Gastroesophageal sphincter (tissue), 4 donors: ENCODE measurements at regions not wholly inside any gene's neighbourhood (a gene's known extent, or its start where the extent isn't known, plus 50 kb on each side); places are given as distances from the start of the nearest gene placed in this dataset.

Experiments used
- ATAC-seq: fragments of 150-250 bp; one replicate; pipeline ENCODE4 v1.9.1; 2016; ENCODE audit warnings: mild to moderate bottlenecking, moderate library complexity
- H3K27ac ChIP-seq, 4 donors: fragments of 200-600 bp; sonication (generic) in 3 of 4; 1 replicate in 3 of 4; 2 replicates in 1 of 4; pipeline ENCODE4 v1.5.1; 2016 to 2019
- H3K27me3 ChIP-seq: fragments of 200-600 bp; sonication (generic); one replicate; pipeline ENCODE4 v1.5.1; 2019
- H3K36me3 ChIP-seq, 2 donors: fragments of 200-600 bp; sonication (generic); one replicate each; pipeline ENCODE4 v1.5.1; 2019; ENCODE audit warnings: control low read depth in 1 of 2
- H3K4me1 ChIP-seq, 3 donors: fragments of 200-600 bp; sonication (generic); 1 replicate in 2 of 3; 2 replicates in 1 of 3; pipeline ENCODE4 v1.5.1; 2016 to 2019; ENCODE audit warnings: control low read depth in 2 of 3
- H3K4me3 ChIP-seq, 2 donors: fragments of 200-600 bp; sonication (generic); one replicate each; pipeline ENCODE4 v1.5.1; 2019; ENCODE audit warnings: mild to moderate bottlenecking in 1 of 2, moderate library complexity in 1 of 2
- H3K9me3 ChIP-seq, 3 donors: fragments of 200-600 bp; sonication (generic); one replicate each; pipeline ENCODE4 v1.5.1; 2017 to 2019; ENCODE audit warnings: control low read depth in 2 of 3
- CTCF ChIP-seq, 4 experiments: fragments of 200-600 bp in 2 of 4; fragments of 450-650 bp in 2 of 4; sonication (generic) in 1 of 4; IDR thresholded peaks; one replicate each; pipeline ENCODE4 v1.5.1; 2017 to 2019; ENCODE audit warnings: antibody characterized with exemption in 4 of 4, mild to moderate bottlenecking in 2 of 4, moderate library complexity in 2 of 4
- EP300 ChIP-seq: sonication (generic); formaldehyde crosslinking; IDR thresholded peaks from one replicate; pipeline ENCODE4 v1.6.1; 2017; ENCODE audit warnings: antibody characterized with exemption, mild to moderate bottlenecking
- POLR2A ChIP-seq, 2 donors: fragments of 450-650 bp; IDR thresholded peaks; one replicate each; pipeline ENCODE4 v1.6.1; 2017; ENCODE audit warnings: antibody characterized with exemption in 2 of 2, mild to moderate bottlenecking in 2 of 2, moderate library complexity in 1 of 2
- POLR2AphosphoS5 ChIP-seq: sonication (generic); formaldehyde crosslinking; IDR thresholded peaks from one replicate; pipeline ENCODE4 v1.6.1; 2017; ENCODE audit warnings: antibody characterized with exemption
- WGBS, 2 donors: methylation state at CpG; one replicate each; pipeline ENCODE4 v1.1.5; 2018; ENCODE audit warnings: low coverage in 1 of 2; 5-methylcytosine and 5-hydroxymethylcytosine counted together

- no peaks in the 10 kb centered on the region for H3K4me1 ChIP-seq
- TF ChIP-seq EP300 (no peak), POLR2AphosphoS5 (no peak), CTCF (IDR thresholded peaks at IDR 0.05) (no peak), POLR2A (IDR thresholded peaks at IDR 0.05) (no peak)
- no peaks in the 10 kb centered on the region for H3K36me3 ChIP-seq
- no peak overlapping the region for H3K27ac ChIP-seq
- H3K27me3 ChIP-seq, result no peaks in the 10 kb centered on the region
- H3K4me3 ChIP-seq, result no peak overlapping the region
- ATAC-seq, result no peak
- no peaks in the 10 kb centered on the region for H3K9me3 ChIP-seq
- WGBS, 2 donors, result 47 to 62% methylated on average over 1 of the region's 1 CpG
Observed at GRCh38 chr16:77085981-77086380, 105.0 kb upstream of the MON1B start.

DNA sequence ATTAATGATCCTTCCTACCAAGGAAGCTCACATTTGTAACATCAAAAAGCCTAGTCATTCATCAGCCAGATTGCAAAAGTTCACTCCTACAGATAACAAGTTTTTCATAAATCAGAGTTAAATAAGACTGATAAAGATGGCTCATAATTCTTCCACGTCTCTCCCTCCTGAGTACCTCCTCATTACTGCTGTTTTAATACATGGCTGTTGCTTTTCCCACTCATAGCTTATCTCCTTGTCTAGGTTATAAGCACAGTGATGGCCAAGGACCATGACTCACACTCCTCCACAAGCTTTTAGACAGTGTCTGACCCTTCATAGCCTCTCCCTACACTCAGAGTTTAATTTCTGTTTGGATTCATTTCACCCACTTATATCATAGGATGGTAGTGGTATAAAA lies 100.9 kb upstream of the MON1B start:
- ATAC-seq, result no peak
- 17 to 57% methylated on average over 1 of the region's 1 CpG for WGBS, 2 donors
- no peak overlapping the region for H3K4me3 ChIP-seq
- H3K4me1 ChIP-seq, result no peaks in the 10 kb centered on the region
- no peak overlapping the region for H3K27ac ChIP-seq
- no peaks in the 10 kb centered on the region for H3K9me3 ChIP-seq
- no peaks in the 10 kb centered on the region for H3K27me3 ChIP-seq
- no peak for TF ChIP-seq POLR2AphosphoS5
- no peak for TF ChIP-seq EP300
- no peak for TF ChIP-seq CTCF (IDR thresholded peaks at IDR 0.05)
- TF ChIP-seq POLR2A (IDR thresholded peaks at IDR 0.05), result no peak
- no peaks in the 10 kb centered on the region for H3K36me3 ChIP-seq

DNA sequence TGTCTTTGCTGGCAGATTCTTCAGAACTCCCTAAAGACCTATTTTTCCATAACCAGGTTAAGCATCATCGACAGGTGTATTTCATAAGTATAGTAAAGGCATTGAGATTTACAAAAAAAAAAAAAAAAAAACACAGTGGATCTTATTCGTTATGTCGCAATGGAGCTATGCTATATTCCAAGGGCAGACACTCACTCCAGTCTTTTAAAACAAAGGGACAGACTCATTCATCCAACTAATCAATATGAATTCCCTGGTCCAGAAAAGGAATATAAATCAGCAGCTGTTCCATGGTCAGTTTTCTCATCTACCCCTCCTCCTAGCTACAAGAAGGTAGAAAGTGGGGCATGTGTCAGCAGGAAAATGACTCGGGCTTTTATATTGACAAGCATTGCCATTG lies 97.7 kb upstream of the MON1B start:
- WGBS, 2 donors, result 91% methylated on average over 3 to 4 of the region's 4 CpGs
- H3K4me3 ChIP-seq, result no peak overlapping the region
- no peak overlapping the region for H3K27ac ChIP-seq

DNA sequence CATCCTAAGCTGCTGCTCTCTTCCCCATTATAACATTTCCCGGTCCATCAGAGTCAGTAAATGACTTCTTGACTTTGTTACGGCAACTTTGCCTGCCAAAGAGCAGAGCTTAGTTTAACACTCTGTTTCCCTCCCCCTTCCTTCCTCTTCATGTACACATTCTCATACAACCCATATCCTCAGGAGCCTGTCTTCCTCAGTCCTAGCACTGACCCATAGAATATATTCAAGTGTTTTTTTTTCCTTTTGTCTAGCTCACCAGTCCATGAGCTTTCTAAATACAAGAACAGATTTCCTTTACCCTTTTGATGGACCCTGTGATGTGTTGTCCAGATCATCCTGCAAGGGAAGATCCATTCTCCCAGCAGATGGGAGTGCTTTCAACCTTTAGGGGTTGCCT lies 97.0 kb upstream of the MON1B start:
- no peaks in the 10 kb centered on the region for H3K9me3 ChIP-seq
- H3K27ac ChIP-seq, result no peak overlapping the region
- TF ChIP-seq CTCF (IDR thresholded peaks at IDR 0.05) (no peak), POLR2A (IDR thresholded peaks at IDR 0.05) (no peak), POLR2AphosphoS5 (no peak), EP300 (no peak)
- no peak for ATAC-seq
- no peaks in the 10 kb centered on the region for H3K4me1 ChIP-seq
- H3K4me3 ChIP-seq, result no peak overlapping the region
- H3K27me3 ChIP-seq, result no peaks in the 10 kb centered on the region
- H3K36me3 ChIP-seq, result no peaks in the 10 kb centered on the region
- 48 to 96% methylated on average over 2 of the region's 2 CpGs for WGBS, 2 donors

More for the DNA sequence above, 97.7 kb upstream of the MON1B start:
- ATAC-seq, result no peak
- no peaks in the 10 kb centered on the region for H3K9me3 ChIP-seq
- no peaks in the 10 kb centered on the region for H3K4me1 ChIP-seq
- no peaks in the 10 kb centered on the region for H3K36me3 ChIP-seq
- TF ChIP-seq EP300 (no peak), CTCF (IDR thresholded peaks at IDR 0.05) (no peak), POLR2A (IDR thresholded peaks at IDR 0.05) (no peak), POLR2AphosphoS5 (no peak)
- no peaks in the 10 kb centered on the region for H3K27me3 ChIP-seq

DNA sequence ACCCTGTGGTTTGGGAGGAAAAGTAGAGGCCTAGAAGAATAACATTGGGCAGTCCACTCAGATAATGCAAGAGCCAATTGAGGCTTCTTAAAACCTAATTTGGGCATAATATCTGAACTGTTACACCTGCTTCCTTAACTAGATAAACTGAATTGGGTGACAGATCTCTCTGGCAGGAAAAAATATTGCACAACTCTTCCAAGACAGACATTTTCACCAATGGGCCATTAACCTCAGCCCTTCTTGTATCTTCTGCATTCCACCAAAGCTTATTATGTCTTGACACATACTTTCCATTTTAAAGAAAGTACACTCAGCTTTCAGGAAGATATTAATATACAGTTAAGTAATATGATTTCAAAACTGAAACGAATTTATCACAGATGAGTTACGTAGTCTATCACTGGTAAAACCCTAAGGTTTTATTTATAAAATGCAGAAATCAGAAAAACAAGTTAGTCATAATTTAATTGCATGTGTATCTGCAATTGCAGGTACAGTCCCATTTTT lies 79.9 kb upstream of the MON1B start:
- Histone ChIP-seq H3K9me3 (no peaks in the 10 kb centered on the region), H3K27ac (no peak overlapping the region), H3K36me3 (no peaks in the 10 kb centered on the region), H3K27me3 (peaks cover 7% of the 10 kb centered on the region), H3K4me3 (no peak overlapping the region), H3K4me1 (no peaks in the 10 kb centered on the region)
- TF ChIP-seq POLR2A (IDR thresholded peaks at IDR 0.05) (no peak), CTCF (IDR thresholded peaks at IDR 0.05) (no peak), EP300 (no peak), POLR2AphosphoS5 (no peak)
- 46 to 50% methylated on average over 2 of the region's 2 CpGs for WGBS, 2 donors
- no peak for ATAC-seq
